NCI-H2081 treated with DMSO at 0.1 percent for 48 hours (cell line): ENCODE measurements at regions not wholly inside any gene's neighbourhood (a gene's known extent, or its start where the extent isn't known, plus 50 kb on each side); places are given as distances from the start of the nearest gene placed in this dataset.

ENCODE experiments used
- DNase-seq: peaks from one replicate; lab custom pipeline; 2025; lab: John Stamatoyannopoulos, UW

DNA sequence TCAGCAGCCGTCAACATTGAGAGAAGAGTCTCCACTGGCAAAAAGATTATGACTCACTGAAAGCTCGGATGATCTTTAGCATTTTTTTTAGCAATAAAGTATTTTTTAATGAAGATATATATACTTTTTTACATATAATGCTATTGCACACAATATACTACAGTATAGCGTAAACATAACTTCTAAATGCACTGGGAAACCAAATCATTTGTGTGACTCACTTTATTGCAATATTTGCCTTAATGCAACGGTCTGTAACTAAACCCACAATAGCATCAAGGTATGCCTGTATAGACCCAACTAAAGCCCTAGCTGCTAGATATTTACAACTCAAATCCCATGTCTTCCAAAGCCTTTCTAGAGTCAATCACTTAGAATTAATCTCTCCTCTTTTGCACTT, 52.3 kb upstream of the EDNRA start:
- DNase-seq: no peak

DNA sequence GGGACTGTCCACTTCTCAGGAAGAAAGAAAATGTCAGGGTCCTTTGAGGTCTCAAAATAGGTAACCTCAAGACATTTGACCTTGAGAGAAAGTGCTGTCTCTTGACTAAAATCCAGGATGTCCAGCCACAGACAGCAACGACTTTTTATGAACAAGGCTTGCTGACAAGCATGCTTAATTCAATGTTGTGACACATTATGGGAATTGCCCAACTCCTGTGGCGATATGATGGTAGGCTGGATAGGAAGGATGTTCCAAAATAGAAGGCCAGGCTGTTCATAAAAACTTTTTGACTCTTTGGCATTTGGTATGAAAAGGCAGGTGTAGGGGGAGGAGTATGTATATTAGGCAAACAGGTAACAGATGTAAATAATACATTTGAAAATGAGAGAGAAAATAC, 50.8 kb upstream of the EDNRA start:
- no peak for DNase-seq
